GM18502 (cell line): ENCODE measurements at regions not wholly inside any gene's neighbourhood (a gene's known extent, or its start where the extent isn't known, plus 50 kb on each side); places are given as distances from the start of the nearest gene placed in this dataset.

Experiments used
- ATAC-seq: cut with Tn5 transposase; IDR thresholded peaks from one replicate; pipeline ENCODE4 v1.9.1; 2021; ENCODE audit warnings: mild to moderate bottlenecking; ENCODE audit not compliant: unreplicated experiment, poor library complexity

GRCh38 chr4:1469607-1470392, 63.6 kb upstream of the NKX1-1 start:
- no peak for ATAC-seq

DNA sequence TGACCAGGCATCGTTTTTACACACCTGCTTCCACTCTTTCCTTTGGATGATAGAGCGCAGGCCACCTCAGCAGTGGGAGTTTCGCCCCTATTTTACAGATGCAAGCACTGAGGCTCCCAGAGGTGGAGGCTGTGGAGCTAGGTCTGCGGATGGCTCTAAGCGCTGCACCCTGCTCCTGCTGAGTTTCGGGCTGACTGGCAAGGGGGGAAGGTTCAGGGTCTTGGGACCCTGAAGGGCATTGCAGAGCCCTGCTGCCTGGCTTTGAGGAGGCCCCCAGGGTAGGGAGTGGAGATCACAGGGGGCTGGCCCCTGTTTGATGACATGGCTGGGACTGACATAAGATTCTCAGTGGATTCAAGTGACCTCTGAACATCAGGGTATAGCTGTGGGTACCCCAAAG, 62.8 kb upstream of the NKX1-1 start:
- ATAC-seq, result no peak

DNA sequence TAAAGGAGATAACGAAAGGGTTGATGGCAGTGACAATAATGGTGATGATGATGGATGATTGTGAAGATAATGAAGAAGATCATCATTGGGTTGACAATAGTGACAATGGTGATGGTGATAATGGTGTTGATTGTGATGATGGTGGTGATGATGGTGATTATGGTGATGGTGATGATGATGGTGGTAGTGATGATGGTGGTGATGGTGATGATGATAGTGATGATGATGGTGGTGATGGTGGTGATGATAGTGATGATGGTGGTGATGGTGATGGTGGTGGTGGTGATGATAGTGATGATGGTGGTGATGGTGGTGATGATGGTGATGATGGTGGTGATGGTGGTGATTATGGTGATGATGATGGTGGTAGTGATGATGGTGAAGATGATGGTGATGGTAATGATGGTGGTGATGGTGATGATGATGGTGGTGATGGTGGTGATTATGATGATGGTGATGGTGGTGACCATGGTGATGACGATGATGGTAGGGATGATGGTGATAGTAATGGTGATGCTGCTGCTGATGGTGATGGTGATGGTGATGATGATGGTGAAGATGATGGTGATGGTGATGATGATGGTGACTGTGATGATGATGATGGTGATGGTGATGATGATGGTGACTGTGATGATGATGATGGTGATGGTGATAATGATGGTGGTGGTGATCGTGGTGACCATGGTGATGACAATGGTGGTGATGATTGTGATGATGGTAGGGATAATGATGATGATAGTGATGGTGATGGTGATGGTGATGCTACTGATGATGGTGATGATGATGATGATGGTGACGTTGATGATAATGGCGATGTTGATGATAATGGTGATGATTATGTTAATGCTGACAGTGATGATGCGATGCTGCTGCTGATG, 61.6 kb upstream of the NKX1-1 start:
- ATAC-seq, result no peak

- ATAC-seq, result no peak
Measured at GRCh38 chr4:1466863-1467165, 60.6 kb upstream of the NKX1-1 start.

DNA sequence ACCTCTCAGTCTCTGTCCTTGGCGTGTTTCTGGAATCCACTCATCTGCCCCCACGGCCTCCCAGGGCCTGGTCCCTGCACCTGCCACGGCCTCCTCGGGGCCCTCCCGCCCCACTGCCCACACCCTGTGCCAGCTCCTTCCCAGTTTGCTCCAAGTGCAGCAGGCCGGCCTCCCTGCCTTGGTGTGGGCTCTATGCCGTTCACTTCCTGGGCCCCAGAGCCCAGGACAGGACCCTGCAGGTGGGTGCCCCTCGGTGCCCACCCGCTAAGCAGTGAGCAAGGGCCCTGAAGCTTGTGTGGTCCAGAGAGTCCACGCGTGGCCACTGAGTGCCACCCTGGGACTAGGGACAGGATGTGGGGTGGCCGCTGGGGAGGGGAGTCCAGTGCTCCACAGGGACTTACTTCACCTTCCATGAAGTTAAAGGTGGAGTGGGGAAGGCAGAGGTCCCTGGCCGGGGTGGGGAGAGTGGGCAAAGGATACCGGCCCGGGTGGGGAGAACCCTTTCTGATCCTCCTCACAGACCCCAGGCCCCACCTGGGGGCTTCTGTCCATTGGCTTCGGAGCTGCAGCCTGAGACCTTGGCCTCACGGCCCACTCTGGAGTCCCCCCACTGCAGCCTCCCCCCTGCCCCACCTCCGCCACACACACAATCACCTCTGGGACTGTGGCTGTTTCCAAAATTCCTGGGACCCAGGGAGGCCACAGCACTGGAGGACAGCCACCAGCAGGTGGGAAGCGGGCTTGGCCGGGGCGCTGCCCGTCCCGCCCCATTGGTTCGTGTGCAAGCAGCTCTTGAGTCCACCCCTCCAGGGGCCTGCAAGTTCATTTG, 60.0 kb upstream of the NKX1-1 start:
- no peak for ATAC-seq

DNA sequence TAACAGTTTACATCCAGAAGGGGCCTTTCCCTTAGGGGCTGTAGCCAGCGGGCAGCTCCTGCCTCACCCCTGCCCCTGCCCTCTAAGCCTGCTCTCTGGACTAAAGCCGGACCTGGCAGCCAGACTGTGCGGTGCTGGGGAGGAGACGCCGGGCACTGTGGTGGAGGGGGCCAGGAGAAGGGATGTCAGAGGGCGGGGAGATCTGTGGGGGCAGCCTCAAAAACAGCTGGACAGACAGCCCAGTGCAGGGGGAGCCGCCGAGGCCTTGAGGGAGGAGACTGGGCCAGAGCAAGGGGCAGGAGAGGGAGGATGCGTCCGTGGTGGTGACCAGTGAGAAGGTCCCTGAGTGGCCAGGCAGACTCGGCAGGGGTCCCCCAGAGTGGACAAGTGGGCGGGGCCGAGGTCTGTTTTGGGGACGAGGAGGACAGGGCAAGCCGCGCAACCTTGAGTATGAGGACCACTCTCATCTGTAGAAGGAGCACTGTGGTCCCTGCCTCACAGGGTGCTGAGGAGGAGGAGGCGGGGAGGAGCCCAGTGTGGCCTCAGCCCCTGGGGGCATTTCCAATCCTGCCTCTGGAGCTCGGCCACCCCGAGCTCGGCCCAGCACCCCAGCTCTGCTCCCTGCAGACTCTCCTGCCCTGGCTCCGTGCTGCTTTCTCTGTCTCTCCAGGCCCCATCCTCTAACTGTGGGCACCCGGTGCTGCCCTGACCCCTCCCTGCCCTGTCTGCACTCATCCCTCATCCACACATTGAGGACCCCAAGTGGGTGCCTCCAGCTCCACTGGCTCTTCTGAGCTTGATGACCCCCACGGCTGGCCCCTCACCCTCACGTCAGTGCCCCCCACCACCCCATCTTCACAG, 59.2 kb upstream of the NKX1-1 start:
- no peak for ATAC-seq

DNA sequence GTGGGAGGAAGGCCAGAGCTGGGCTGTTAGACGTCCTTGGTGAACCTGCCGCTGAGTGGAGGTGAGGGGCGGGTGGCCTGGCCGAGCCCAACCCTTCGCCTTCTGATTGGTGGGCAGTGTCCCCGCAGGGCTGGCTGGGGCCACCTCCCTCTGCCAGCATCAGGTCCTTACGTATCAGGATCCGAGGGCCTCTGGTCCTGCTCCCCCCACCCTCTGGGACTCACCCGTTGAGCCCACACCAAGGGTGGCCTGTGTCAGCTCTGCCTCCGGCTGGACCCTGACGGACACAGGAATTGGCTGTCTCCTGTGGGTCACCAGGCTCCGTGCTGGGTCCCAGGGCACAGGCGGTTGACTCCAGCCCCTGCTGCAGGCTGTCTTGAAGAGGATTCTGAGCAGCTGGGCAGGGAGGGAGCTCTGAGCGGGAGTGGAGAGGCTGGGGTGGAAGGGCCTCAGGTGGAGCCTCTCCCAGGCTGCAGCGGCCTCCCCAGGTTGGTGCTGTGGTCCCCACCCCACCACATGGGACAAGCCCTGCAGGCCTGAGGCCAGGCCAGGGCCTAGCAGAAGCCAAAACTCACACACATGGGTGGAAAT, 58.4 kb upstream of the NKX1-1 start:
- ATAC-seq, result no peak

DNA sequence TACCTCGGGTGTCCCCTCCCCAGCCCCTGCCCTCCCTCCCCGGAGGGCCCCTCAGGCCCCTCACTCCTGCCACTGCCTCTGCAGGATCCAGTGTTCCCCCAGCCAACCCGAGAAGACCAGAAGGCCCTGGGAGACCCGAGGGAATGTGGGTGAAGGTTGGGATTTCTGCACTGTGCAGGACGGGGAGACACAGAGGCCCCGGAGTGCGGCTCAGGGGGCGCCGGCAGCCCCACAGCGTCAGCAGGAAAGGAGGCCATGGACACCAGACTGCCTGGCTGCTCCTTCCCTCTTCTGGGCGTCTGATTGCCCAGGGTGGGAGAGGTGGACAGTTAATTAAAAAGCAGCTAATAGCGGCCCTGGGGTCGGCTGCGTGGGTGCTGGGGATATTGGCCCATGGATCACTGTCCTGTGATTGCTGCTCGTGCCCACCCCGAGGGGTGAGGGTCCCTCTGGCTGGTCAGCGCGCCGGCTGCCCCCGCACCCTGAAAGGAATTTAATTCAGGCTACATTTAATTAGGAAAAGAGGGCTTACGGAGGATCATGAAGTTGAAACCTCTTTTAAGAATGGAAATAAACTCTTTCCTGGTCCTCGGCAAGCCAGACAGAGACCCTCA, 57.8 kb upstream of the NKX1-1 start:
- no peak for ATAC-seq

DNA sequence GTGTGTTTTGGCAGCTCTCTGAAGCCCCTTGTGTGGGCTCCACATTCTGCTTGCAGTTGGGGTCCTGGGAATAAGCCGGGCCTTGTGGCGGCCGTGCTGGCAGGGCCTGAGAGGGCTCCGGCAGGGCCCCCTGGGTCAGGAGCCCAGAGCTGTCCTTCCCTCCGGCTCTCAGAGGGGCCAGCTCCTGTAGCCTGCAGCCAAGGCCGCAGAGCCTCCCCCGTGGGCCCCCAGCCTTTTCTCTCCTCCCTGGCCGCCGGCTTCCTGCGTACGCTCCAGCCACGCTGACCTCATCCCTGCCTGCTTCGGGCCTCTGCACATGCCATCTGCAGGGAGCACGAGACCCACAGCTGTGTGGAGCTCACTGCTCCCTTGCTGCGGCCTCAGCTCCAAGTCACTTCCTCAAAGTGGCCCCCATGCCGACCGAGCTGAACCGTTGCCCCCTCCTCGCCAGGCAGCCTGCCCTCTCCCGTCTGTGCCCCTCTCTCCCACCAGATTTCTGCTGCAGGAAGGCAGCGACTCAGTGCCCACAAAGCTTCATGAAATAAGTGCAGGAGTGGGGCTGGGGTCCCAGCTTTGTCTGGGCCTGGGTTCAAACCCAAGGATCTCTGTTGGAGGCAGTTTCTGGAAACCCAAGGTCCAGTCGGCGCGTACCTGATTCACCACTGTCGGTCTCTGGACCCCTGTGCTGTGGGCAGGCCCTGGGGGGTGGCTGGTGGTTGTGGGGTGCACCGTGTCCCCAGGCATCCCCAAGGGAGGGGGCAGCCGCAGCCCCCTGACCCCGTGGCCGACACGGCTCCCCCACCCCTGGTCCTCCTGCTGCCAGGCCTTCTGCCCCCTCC, 57.1 kb upstream of the NKX1-1 start:
- ATAC-seq, result no peak

DNA sequence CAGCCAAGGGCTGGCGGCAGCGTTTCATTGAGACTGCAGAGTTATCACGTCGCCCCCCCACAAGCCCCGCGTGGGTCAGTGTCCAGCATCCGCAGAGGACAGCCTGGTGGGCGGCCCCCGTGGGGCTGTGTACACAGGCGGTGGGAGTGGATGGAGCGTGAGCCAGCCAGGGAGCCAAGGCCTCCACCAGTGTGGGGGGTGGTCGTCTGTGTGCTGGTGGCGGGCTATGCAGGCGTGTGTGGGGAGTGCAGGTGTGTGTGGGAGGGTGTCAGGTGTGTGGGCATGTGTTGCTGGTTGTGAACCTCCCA, 56.5 kb upstream of the NKX1-1 start:
- no peak for ATAC-seq

DNA sequence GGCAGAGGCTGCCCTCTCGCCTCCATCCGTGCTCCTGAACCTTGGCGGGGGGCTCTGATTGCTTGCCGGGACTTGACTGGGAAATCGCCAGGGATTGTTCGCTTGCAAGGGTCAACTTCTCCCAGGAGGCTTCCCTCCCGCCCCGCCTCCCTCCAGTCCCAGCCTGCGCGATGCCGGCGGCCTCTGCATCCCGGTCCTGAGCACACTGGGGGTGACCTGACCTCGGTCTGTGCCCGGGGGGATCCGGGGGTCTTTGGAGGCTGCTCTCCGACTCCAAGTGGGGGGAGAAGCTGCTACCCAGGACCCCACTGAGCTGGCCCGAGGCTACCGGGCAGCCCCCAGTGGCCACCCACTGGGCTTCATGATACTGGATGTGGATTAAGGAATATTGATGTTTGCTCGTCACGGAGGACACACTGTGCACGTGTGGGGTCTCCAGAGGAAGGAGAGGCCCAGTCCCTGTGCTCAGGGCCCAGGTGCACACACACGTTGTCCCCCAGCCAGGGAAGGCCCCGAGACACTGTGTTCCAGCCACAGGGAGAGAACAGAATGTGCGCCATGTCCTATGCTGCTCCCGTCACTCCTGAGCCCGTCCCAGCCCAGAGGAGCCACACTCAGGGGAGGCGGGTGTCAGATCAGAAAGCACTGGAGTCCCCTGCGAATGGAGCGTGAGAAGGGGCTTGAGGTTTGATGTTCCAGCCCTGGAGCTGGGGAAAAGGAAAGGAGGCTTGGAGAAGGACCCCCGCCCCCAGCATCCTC, 55.9 kb upstream of the NKX1-1 start:
- no peak for ATAC-seq

GRCh38 chr4:1460967-1461868, 55.0 kb upstream of the NKX1-1 start:
- ATAC-seq, result no peak

DNA sequence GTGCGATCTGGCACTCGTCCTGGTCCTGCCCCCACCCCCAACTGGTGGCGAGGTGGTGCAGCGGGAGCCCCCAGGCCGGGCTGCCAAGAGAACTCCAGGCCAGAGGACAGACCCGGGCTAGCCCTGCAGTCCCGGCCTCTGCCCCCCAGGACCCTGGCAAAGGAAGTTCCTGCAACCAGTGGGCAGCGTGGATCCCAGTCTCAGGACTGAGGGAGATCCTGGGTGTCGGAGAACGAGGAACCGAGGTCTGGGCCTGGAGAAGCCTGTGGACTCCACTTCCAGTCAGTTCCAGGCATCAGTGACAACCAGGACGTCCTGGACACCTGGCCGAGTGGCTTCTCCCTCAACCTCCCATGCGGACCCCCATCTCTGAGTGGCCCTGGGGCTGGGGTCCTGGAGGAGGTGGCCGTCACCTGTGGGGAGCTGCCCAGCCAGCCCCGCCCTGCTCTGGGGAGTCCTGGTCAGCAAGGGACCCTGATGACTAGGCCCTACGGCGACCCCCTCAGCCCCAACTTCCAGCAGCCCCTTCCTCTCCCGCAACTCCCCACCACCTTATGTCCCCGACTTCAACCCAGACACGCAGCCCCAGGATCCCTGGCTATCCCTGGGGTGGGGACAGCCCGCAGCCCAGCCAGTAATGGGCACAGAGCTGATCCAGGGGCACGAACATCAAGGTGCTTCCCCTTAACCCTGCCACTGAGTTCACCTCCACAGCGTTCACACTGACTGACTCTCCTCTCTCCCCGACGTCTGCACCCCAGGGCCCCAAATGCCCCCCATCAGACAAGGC, 53.7 kb upstream of the NKX1-1 start:
- ATAC-seq, result no peak

- ATAC-seq, result no peak
Measured at GRCh38 chr4:1459081-1459721, 53.0 kb upstream of the NKX1-1 start.

DNA sequence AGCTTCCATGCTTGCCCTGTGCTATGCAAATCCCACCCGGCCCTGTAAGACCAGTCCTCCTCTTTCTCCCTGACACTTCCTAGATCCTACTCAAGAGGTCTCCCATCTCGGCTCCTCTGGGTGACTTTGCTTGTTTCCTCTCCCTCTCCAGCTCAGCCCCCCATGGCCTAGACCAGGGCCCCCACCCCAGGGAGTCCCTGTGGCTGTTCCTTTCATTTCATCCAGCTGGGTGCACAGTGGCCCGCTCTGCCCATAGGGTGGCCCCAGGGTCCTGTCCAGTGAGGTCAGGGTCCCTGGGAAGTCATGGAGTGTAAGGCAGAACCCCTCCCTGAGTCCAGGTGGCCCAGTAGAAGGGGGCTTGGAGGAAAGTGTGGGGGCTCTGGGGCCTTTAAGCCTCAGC, 52.3 kb upstream of the NKX1-1 start:
- no peak for ATAC-seq
